Stimulated activated CD4-positive, alpha-beta T cell treated with anti-CD3 and anti-CD28 coated beads, Interleukin-4, amount 100 ng/mL, for 1 hour (primary cell): ENCODE measurements at regions not wholly inside any gene's neighbourhood (a gene's known extent, or its start where the extent isn't known, plus 50 kb on each side); places are given as distances from the start of the nearest gene placed in this dataset.
"Not testable (repeated sequence)": the region's sequence is repeated elsewhere in the genome, so short reads cannot be mapped to it uniquely, and the experiment has no call there.

Source experiments
- DNase-seq: peaks from one replicate; pipeline ENCODE4 v3.0.0-alpha.2; 2020

DNA sequence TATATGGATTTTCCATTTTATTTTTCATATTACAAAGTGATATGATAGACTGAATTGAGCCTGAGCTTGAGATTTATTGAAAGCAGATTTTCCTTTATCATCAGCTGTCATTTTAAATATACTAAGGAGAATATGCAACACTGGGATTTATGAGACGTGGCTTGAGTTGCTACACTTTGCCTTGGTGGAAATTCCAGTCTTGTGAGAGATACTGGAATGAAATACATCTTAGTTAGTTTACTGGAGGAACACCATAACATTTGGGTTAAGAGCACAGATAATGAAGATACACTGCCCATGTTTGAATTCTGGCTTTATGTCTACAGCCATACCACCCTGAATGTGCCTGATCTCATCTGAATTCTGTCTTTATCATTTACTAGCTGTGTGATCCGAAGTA lies 86.5 kb upstream of the IFNGR1 start:
- no peak for DNase-seq

GRCh38 chr6:137304020-137304780 lies 85.0 kb upstream of the IFNGR1 start:
- DNase-seq, result no peak

DNA sequence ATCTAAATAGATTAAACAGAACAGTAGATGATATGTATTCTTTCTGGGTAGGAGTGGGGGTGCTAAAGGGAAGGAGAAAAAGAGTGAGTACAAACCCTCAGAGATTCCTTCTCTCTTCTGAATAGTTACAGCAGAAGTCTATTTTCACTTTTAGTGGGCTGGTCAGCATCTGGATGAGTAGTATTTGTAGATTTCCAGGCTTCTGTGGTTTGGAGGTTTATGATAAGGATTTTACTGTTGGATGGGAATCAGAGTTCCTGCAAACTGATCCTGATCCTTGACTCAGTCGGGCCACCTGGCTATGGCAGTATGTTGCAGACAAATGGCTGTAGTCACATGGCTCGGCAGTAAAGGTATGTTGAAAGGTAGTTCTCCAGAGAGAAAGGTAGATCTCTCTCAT lies 84.3 kb upstream of the IFNGR1 start:
- no peak for DNase-seq

DNA sequence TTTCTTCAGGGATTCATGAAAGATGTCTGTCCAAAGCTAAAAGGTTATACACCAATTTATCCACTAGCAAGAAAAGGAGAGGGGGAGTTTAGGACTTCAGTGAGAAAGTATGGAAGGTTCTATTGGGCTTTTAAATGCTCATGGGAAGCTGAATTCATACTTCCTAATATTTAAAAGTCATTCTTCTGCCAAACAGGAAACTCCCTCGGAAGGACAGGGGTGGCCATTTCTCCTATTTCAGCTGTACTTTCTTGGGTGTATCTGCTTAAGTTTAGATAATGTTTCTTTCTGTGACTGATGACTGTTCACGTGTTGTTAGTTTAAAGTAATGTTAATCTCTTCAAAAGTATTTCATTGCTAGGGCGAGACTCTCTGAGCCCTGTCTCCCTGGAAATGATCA lies 80.5 kb upstream of the IFNGR1 start:
- no peak for DNase-seq

DNA sequence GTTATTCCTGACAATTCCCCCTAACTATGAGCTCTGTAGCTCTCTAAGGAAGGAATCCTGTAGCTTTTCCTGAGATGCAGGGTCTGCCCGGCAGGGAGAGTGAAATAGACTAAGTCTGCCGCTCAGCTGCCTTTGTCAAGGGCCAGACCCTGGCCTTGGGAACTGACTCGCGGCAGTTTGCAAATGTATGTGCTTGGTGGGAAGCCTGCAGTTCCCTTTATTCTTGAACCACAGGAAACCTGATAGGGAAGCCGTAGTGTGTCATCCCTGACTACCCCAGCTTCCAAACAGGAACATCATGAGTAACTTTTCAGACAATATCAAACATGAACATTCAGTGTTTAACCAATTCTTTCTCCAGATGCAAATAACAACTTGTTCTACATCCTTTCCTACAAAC lies 78.7 kb upstream of the IFNGR1 start:
- no peak for DNase-seq

DNA sequence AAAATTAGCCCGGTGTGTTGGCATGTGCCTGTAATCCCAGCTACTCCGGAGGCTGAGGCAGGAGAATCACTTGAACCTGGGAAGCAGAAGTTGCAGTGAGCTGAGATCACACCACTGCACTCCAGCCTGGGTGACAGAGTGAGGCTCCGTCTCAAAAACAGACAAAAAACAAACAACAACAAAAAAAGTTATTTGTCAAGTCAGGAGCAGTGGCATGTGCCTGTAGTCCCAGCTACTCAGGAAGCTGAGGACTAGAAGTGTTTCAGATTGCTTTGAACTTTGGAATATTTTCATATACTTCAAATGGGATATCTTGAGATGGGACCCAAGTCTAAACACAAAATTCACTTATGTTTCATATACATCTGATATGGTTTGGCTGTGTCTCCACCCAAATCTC lies 73.1 kb upstream of the IFNGR1 start:
- DNase-seq, result not testable (repeated sequence)

DNA sequence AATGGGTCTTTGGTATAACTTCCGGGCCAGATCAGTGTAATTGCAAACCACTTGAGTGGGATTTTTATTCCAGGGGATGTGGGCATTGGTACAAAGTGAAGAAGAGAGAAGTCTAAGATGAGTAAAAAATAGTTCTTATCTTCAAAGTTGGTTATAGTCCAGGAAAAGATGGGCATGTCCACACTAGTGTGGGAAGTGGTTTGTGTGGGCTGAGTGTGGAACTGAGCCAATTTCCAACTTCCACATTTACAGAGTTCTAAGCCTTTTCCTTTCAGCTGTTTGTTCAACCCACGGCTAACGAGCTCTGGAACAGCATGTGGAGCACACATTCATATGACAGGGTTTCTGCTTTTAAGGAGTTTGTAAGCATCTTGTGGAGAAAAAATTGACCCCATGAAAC lies 72.3 kb upstream of the IFNGR1 start:
- DNase-seq, result no peak

DNA sequence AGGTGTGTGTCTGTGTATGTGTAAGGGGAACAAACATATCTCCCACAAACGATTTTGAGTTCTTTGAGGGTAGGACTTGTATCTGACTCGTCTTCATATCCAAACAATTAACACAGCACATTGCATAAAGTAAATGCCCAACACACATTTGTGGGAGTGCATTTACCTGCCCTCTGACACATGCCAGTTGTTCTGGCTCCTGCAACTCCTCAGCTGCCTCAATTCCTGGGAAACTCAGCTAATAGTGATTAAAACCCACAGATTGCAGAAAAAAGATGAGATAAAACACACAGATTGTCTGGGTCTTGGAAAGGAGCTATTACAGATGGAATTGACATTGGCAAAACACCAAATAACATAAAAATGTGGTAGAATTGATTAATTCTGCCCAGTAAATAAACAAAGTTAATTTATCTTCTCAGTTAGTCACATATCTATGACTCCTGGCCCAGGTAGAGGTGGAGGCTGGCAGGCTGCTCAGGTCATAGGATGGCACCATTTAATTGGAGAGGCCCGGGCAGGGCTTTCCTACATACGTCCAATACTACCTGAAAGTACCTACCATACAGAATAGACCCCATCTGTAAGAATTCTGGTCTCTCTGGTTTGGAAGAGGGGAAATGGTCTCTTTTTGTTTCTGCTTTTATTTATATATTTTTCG lies 71.5 kb upstream of the IFNGR1 start:
- DNase-seq, result no peak

- no peak for DNase-seq
Observed at GRCh38 chr6:137286916-137287315, 67.7 kb upstream of the IFNGR1 start.

DNA sequence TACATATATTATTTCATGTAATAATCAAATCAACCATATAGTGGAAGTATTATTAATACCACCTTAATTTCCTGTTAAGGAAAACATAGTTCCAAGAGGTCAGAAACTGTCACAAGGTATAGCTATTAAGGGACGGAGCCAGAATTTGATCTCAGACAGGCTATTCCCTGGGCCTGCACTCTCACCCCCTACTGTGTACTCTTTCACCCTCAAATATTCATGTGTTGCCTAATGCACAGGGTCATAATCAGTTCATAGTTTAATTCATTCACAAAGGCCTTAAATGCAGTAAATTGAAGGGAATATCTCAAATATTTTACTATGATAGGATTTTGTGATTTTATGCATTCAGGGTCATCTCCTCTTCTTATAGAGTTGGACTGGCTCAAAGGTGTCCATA lies 67.2 kb upstream of the IFNGR1 start:
- DNase-seq, result no peak

DNA sequence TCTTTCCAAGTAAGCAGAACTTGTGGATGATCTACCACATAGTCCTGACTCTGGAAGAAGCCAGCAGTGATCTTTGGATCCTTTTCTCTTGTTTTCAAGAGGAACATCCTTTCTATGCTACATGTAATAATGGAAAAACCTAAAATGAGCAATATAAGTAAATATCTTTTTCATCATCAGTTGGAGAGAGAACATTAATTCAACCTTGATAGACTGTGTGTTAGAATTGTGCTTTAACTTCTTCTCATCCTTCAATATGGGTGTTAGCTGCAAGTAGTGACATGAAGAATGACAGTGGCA lies 65.6 kb upstream of the IFNGR1 start:
- no peak for DNase-seq

GRCh38 chr6:137283940-137284810 lies 65.0 kb upstream of the IFNGR1 start:
- no peak for DNase-seq

GRCh38 chr6:137283080-137283479 lies 63.9 kb upstream of the IFNGR1 start:
- DNase-seq, result no peak

- no peak for DNase-seq
Observed at GRCh38 chr6:137282254-137282653, 63.1 kb upstream of the IFNGR1 start.

- DNase-seq, result not testable (repeated sequence)
Observed at GRCh38 chr6:137279279-137279678, 60.1 kb upstream of the IFNGR1 start.

DNA sequence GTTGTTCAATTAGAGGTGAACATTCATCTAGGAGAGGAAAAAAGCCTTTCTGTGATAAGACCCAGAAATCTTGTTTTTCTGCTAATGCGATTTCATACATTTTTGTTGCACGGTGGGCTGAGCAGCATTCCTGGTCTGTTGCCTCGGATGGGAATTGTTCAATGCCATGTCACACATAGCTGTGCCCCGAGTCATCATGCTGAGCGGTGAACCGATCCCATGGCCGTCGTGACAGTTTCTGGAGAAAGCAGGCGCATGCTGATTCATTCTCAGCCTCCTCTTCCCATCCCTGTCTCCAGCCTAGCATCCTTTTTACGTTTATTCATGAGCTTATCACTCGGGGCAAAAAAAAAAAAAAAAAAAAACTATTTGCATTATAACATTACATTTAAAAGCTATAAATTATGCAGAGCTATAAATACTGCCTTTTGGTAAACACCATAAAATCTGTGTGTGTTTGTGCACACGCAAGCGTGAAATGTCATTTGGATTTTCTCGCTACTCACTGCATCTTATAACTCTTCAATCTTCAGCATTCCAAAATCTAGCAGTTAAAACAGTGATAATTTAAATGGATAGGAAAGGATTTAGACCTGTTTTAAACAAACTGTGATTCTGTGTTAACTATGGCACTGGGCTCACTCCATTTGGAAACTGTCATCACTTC lies 58.9 kb upstream of the IFNGR1 start:
- no peak for DNase-seq

- no peak for DNase-seq
Observed at GRCh38 chr6:137272403-137272802, 53.2 kb upstream of the IFNGR1 start.

GRCh38 chr6:137271245-137272183 lies 52.3 kb upstream of the IFNGR1 start:
- DNase-seq, result no peak

DNA sequence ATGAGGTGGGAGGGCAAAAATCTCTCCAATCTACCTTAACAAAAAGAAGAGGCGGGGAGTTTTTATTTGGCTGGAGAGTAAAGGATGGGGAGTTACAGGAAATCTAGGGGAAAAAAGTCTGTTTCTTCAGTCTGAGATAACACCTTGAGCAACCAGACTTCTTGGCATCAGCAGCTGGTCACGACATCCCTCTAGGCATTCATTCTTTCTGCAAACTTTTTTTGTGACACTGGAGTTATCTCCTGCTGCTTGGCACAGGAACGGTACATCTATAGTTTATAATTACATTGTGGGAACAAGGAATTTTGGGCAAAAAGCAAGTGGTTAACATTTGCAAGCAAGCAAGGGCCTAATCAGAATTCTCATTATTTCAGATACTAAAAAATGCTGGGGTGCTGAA lies 50.6 kb upstream of the IFNGR1 start:
- DNase-seq, result no peak

DNA sequence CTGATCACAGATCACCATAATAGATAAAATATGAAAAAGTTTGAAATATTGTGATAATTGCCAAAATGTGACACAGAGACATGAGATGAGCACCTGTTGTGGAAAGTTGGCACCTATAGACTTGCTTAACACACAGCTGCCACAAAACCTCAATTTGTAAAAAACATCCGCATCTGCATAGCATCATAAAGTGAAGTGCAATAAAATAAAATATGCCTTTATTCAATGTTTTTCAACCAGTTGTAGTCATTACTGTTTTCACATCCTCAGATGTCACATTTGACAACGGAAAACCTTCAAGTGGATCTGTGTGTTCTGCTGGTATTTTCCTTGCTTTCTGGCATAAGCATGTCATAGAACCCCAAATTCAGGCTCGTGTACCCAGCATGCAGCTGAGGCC lies 50.2 kb upstream of the IFNGR1 start:
- no peak for DNase-seq
